ENCODE measurements at regions not wholly inside any gene's neighbourhood (a gene's known extent, or its start where the extent isn't known, plus 50 kb on each side); places are given as distances from the start of the nearest gene placed in this dataset.

- TF ChIP-seq, protein P1, sequence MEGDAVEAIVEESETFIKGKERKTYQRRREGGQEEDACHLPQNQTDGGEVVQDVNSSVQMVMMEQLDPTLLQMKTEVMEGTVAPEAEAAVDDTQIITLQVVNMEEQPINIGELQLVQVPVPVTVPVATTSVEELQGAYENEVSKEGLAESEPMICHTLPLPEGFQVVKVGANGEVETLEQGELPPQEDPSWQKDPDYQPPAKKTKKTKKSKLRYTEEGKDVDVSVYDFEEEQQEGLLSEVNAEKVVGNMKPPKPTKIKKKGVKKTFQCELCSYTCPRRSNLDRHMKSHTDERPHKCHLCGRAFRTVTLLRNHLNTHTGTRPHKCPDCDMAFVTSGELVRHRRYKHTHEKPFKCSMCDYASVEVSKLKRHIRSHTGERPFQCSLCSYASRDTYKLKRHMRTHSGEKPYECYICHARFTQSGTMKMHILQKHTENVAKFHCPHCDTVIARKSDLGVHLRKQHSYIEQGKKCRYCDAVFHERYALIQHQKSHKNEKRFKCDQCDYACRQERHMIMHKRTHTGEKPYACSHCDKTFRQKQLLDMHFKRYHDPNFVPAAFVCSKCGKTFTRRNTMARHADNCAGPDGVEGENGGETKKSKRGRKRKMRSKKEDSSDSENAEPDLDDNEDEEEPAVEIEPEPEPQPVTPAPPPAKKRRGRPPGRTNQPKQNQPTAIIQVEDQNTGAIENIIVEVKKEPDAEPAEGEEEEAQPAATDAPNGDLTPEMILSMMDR (conservative IDR thresholded peaks at IDR 0.05; ENCODE audit: low read depth, low read length): no peak
- no peak for TF ChIP-seq EZH2phosphoT487 (IDR thresholded peaks at IDR 0.05; ENCODE audit: borderline replicate concordance, low read length)
These were observed 325.9 kb upstream of the SORCS1 start for GRCh38 chr10:107490389-107490788.
